SK-MEL-5 (cell line): ENCODE measurements at regions not wholly inside any gene's neighbourhood (a gene's known extent, or its start where the extent isn't known, plus 50 kb on each side); places are given as distances from the start of the nearest gene placed in this dataset.
"Not testable (repeated sequence)": the region's sequence is repeated elsewhere in the genome, so short reads cannot be mapped to it uniquely, and the experiment has no call there.

Source experiments
- DNase-seq: peaks from one replicate; pipeline ENCODE4 v3.0.0-alpha.2; 2016; ENCODE audit warnings: low read depth, low spot score
- in situ Hi-C: cut with HindIII; loops from 2 replicates; pipeline ENCODE4 v1.10.0; 2016; ENCODE audit warnings: low sequenced_read_pairs, high pct_unique_total_duplicates, low pct_unique_long_range_greater_than_20kb

GRCh38 chr20:53829255-53829723 lies 235.7 kb upstream of the ZNF217 start:
- peak; percentile 84 for DNase-seq
- in situ Hi-C loops = no loop called here

- peak; percentile 87 for DNase-seq
- in situ Hi-C loops = no loop called here
Measured at GRCh38 chr20:53828682-53829254, 235.1 kb upstream of the ZNF217 start.

- DNase-seq = peak; percentile 51
- in situ Hi-C loops = no loop called here
Measured at GRCh38 chr20:53828088-53828681, 234.5 kb upstream of the ZNF217 start.

- peak; percentile 22 for DNase-seq
- in situ Hi-C loops = no loop called here
Measured at GRCh38 chr20:53827292-53828087, 233.9 kb upstream of the ZNF217 start.

GRCh38 chr20:53826597-53827291 lies 233.1 kb upstream of the ZNF217 start:
- DNase-seq = peak; percentile 88
- in situ Hi-C loops = no loop called here

- in situ Hi-C loops = no loop called here
- no peak for DNase-seq
Measured at GRCh38 chr20:53826090-53826489, 232.5 kb upstream of the ZNF217 start.

- DNase-seq = no peak
- in situ Hi-C loops = no loop called here
Measured at GRCh38 chr20:53825282-53825681, 231.6 kb upstream of the ZNF217 start.

GRCh38 chr20:53824779-53825178 lies 231.1 kb upstream of the ZNF217 start:
- in situ Hi-C loops = no loop called here
- DNase-seq = no peak

GRCh38 chr20:53823121-53823764 lies 229.6 kb upstream of the ZNF217 start:
- in situ Hi-C loops = no loop called here
- DNase-seq = no peak

- in situ Hi-C loops = no loop called here
- no peak for DNase-seq
Measured at GRCh38 chr20:53822534-53822933, 228.9 kb upstream of the ZNF217 start.

GRCh38 chr20:53819973-53820451 lies 226.4 kb upstream of the ZNF217 start:
- no peak for DNase-seq
- in situ Hi-C loops = no loop called here

GRCh38 chr20:53818457-53819177 lies 225.0 kb upstream of the ZNF217 start:
- in situ Hi-C loops = no loop called here
- no peak for DNase-seq

- in situ Hi-C loops = not testable (repeated sequence)
Measured at GRCh38 chr20:53817513-53817912, 223.9 kb upstream of the ZNF217 start.

GRCh38 chr20:53816872-53817398 lies 223.3 kb upstream of the ZNF217 start:
- no peak for DNase-seq
- in situ Hi-C loops = no loop called here

More at GRCh38 chr20:53817513-53817912, 223.9 kb upstream of the ZNF217 start:
- DNase-seq = not testable (repeated sequence)

- in situ Hi-C loops = no loop called here
Measured at GRCh38 chr20:53815509-53815908, 221.9 kb upstream of the ZNF217 start.

GRCh38 chr20:53814060-53814459 lies 220.4 kb upstream of the ZNF217 start:
- no peak for DNase-seq
- in situ Hi-C loops = no loop called here

More at GRCh38 chr20:53815509-53815908, 221.9 kb upstream of the ZNF217 start:
- DNase-seq = no peak

GRCh38 chr20:53813636-53814035 lies 220.0 kb upstream of the ZNF217 start:
- no peak for DNase-seq
- in situ Hi-C loops = no loop called here
